K562 (cell line): ENCODE measurements at regions not wholly inside any gene's neighbourhood (a gene's known extent, or its start where the extent isn't known, plus 50 kb on each side); places are given as distances from the start of the nearest gene placed in this dataset.

Experiments used
- RAD21 ChIP-seq, 2 experiments: fragments of 250-450 bp in 1 of 2; fragments of 450-650 bp in 1 of 2; sonication (Bioruptor Pico) in 1 of 2; formaldehyde crosslinking in 1 of 2; IDR thresholded peaks in 1 of 2; conservative IDR thresholded peaks in 1 of 2; 2 replicates each; pipeline versions ENCODE4 v1.4.0 to v1.8.0; 2020 to 2022; ENCODE audit warnings: mild to moderate bottlenecking in 2 of 2, moderate library complexity in 1 of 2
- ZNF740 ChIP-seq, 3 experiments: fragments of 200-800 bp in 1 of 3; sonication (Bioruptor generic) in 1 of 3; sonication (generic) in 1 of 3; formaldehyde crosslinking in 1 of 3; IDR thresholded peaks; 2 replicates each; pipeline versions ENCODE4 v1.6.1 to v1.8.0; 2016 to 2022; ENCODE audit warnings: mild to moderate bottlenecking in 2 of 3, missing compliant biosample characterization in 2 of 3, missing genetic modification characterization in 2 of 3, missing genetic modification reagents in 1 of 3
- TF ChIP-seq, protein P1 (sequence below), 2 experiments: fragments of 450-650 bp in 1 of 2; sonication (generic) in 1 of 2; formaldehyde crosslinking in 1 of 2; IDR thresholded peaks; 2 replicates each; pipeline versions ENCODE4 v1.7.1 to v1.9.0; 2016 to 2022; ENCODE audit warnings: inconsistent platforms in 1 of 2, mild to moderate bottlenecking in 1 of 2, missing genetic modification reagents in 1 of 2

- TF ChIP-seq ZNF740 (CRISPR knock-in tag; IDR thresholded peaks at IDR 0.05) (no peak), ZNF740 (tag; IDR thresholded peaks at IDR 0.05) (no peak), RAD21 (CRISPR knock-in tag; conservative IDR thresholded peaks at IDR 0.05 in 1 of 2, IDR thresholded peaks at IDR 0.05 in 1 of 2) (no peak)
- TF ChIP-seq, protein P1, sequence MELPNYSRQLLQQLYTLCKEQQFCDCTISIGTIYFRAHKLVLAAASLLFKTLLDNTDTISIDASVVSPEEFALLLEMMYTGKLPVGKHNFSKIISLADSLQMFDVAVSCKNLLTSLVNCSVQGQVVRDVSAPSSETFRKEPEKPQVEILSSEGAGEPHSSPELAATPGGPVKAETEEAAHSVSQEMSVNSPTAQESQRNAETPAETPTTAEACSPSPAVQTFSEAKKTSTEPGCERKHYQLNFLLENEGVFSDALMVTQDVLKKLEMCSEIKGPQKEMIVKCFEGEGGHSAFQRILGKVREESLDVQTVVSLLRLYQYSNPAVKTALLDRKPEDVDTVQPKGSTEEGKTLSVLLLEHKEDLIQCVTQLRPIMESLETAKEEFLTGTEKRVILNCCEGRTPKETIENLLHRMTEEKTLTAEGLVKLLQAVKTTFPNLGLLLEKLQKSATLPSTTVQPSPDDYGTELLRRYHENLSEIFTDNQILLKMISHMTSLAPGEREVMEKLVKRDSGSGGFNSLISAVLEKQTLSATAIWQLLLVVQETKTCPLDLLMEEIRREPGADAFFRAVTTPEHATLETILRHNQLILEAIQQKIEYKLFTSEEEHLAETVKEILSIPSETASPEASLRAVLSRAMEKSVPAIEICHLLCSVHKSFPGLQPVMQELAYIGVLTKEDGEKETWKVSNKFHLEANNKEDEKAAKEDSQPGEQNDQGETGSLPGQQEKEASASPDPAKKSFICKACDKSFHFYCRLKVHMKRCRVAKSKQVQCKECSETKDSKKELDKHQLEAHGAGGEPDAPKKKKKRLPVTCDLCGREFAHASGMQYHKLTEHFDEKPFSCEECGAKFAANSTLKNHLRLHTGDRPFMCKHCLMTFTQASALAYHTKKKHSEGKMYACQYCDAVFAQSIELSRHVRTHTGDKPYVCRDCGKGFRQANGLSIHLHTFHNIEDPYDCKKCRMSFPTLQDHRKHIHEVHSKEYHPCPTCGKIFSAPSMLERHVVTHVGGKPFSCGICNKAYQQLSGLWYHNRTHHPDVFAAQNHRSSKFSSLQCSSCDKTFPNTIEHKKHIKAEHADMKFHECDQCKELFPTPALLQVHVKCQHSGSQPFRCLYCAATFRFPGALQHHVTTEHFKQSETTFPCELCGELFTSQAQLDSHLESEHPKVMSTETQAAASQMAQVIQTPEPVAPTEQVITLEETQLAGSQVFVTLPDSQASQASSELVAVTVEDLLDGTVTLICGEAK (IDR thresholded peaks at IDR 0.05), result no peak
- TF ChIP-seq, protein P1 (CRISPR knock-in tag; IDR thresholded peaks at IDR 0.05), result no peak
Observed at GRCh38 chr15:69554279-69554961, 101.8 kb downstream of the RPLP1 start (continued).
